ENCODE measurements at regions not wholly inside any gene's neighbourhood (a gene's known extent, or its start where the extent isn't known, plus 50 kb on each side); places are given as distances from the start of the nearest gene placed in this dataset.

GRCh38 chr6:50318536-50318935, 268.8 kb upstream of the DEFB112 start:
- TF ChIP-seq CTCF (IDR thresholded peaks at IDR 0.05): no peak
- no peak for TF ChIP-seq POLR2A (IDR thresholded peaks at IDR 0.05)
- no peak for TF ChIP-seq POLR2AphosphoS5 (IDR thresholded peaks at IDR 0.05)

Data from stomach (tissue), 4 donors.